Astrocyte (in vitro differentiated cells and primary cell): ENCODE measurements at regions not wholly inside any gene's neighbourhood (a gene's known extent, or its start where the extent isn't known, plus 50 kb on each side); places are given as distances from the start of the nearest gene placed in this dataset.

Experiments used
- DNase-seq: peaks from one replicate; pipeline ENCODE4 v3.0.0-alpha.2; 2010; ENCODE audit warnings: low read depth
- FAIRE-seq: peaks from 2 replicates; lab custom pipeline; 2011; peaks lifted over from hg19 to GRCh38; lab: Jason Lieb, UNC
- H2AFZ ChIP-seq: 2 replicates; pipeline ENCODE4 v1.6.0; 2012; ENCODE audit warnings: low read depth, low read length, inconsistent platforms
- H3K27ac ChIP-seq: 2 replicates; pipeline ENCODE4 v1.5.1; 2011; ENCODE audit warnings: low read depth, low read length, inconsistent platforms
- H3K27me3 ChIP-seq: 2 replicates; pipeline ENCODE4 v1.6.0; 2011; ENCODE audit warnings: low read length, inconsistent platforms; ENCODE audit not compliant: insufficient read depth
- H3K36me3 ChIP-seq: 2 replicates; pipeline ENCODE4 v1.5.1; 2011; ENCODE audit warnings: low read length, inconsistent platforms; ENCODE audit not compliant: insufficient read depth
- H3K4me1 ChIP-seq: 2 replicates; pipeline ENCODE4 v1.5.1; 2011; ENCODE audit warnings: low read length, inconsistent platforms; ENCODE audit not compliant: insufficient read depth
- H3K4me2 ChIP-seq: 2 replicates; pipeline ENCODE4 v1.6.0; 2012; ENCODE audit warnings: low read length, inconsistent platforms
- H3K4me3 ChIP-seq: 2 replicates; pipeline ENCODE4 v1.5.1; 2011; ENCODE audit warnings: low read depth, mild to moderate bottlenecking, low read length, inconsistent platforms; ENCODE audit not compliant: insufficient read depth
- H3K79me2 ChIP-seq: 2 replicates; pipeline ENCODE4 v1.6.0; 2012; ENCODE audit warnings: mild to moderate bottlenecking, low read length, inconsistent platforms; ENCODE audit not compliant: insufficient read depth
- H3K9ac ChIP-seq: 2 replicates; pipeline ENCODE4 v1.6.0; 2012; ENCODE audit warnings: mild to moderate bottlenecking, low read length, inconsistent platforms
- H3K9me3 ChIP-seq: 2 replicates; pipeline ENCODE4 v1.5.1; 2012; ENCODE audit warnings: low read depth, mild to moderate bottlenecking, low read length, inconsistent platforms; ENCODE audit not compliant: insufficient read depth
- H4K20me1 ChIP-seq: 2 replicates; pipeline ENCODE4 v1.6.0; 2012; ENCODE audit warnings: low read length, inconsistent platforms; ENCODE audit not compliant: insufficient read depth
- H3K27ac Mint-ChIP-seq: one replicate; pipeline ENCODE4 v1.8.0; 2021; ENCODE audit warnings: mild to moderate bottlenecking, mixed read lengths; ENCODE audit not compliant: unreplicated experiment
- H3K27me3 Mint-ChIP-seq: one replicate; pipeline ENCODE4 v1.8.0; 2021; ENCODE audit warnings: low read depth, mixed read lengths; ENCODE audit not compliant: unreplicated experiment
- H3K36me3 Mint-ChIP-seq: one replicate; pipeline ENCODE4 v1.8.0; 2021; ENCODE audit warnings: low read depth, mixed read lengths; ENCODE audit not compliant: unreplicated experiment
- H3K4me1 Mint-ChIP-seq: one replicate; pipeline ENCODE4 v1.8.0; 2021; ENCODE audit warnings: low read depth, mixed read lengths; ENCODE audit not compliant: unreplicated experiment
- H3K4me3 Mint-ChIP-seq: one replicate; pipeline ENCODE4 v1.8.0; 2021; ENCODE audit warnings: mild to moderate bottlenecking, moderate library complexity, mixed read lengths; ENCODE audit not compliant: unreplicated experiment
- H3K9me3 Mint-ChIP-seq: one replicate; pipeline ENCODE4 v1.8.0; 2021; ENCODE audit warnings: mild to moderate bottlenecking, mixed read lengths; ENCODE audit not compliant: unreplicated experiment
- EZH2 ChIP-seq: IDR thresholded peaks from 2 replicates; pipeline ENCODE4 v1.6.1; 2012; ENCODE audit warnings: mild to moderate bottlenecking, low read length, inconsistent platforms; ENCODE audit not compliant: insufficient read depth
- TF ChIP-seq, protein P1 (sequence below): IDR thresholded peaks from 2 replicates; pipeline ENCODE4 v1.5.1; 2011; ENCODE audit warnings: low read depth, mild to moderate bottlenecking, inconsistent platforms, low read length, moderate library complexity; ENCODE audit not compliant: insufficient read depth

DNA sequence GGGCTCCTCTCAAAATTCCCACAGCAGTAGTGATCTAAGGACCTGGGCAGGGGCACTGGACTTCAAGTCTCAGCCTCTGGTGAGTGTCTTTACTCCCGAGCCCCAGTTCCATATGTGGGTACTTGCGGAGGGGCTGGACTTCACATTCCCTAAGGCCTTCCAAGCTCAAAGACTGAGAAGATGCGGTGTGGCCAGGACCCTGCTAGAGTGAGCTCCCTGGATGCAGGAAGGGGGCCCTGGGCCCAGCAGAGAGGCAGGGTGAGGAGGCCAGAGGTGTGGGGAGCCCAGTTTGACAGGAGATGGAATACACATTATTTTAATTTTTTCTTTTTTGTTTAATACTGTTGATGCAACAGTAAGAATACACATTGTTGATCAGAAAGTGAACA lies 83.7 kb downstream of the IGLL1 start:
- Histone ChIP-seq H3K4me1 (no peaks in the 10 kb centered on the region), H3K36me3 (no peaks in the 10 kb centered on the region), H3K4me3 (no peak overlapping the region), H4K20me1 (no peaks in the 10 kb centered on the region), H3K27ac (no peak overlapping the region), H3K9ac (no peak overlapping the region), H3K27me3 (peaks cover 4% of the 10 kb centered on the region), H3K4me2 (no peak overlapping the region), H3K9me3 (no peaks in the 10 kb centered on the region), H3K79me2 (no peaks in the 10 kb centered on the region), H2AFZ (no peak overlapping the region)
- TF ChIP-seq, protein P1, sequence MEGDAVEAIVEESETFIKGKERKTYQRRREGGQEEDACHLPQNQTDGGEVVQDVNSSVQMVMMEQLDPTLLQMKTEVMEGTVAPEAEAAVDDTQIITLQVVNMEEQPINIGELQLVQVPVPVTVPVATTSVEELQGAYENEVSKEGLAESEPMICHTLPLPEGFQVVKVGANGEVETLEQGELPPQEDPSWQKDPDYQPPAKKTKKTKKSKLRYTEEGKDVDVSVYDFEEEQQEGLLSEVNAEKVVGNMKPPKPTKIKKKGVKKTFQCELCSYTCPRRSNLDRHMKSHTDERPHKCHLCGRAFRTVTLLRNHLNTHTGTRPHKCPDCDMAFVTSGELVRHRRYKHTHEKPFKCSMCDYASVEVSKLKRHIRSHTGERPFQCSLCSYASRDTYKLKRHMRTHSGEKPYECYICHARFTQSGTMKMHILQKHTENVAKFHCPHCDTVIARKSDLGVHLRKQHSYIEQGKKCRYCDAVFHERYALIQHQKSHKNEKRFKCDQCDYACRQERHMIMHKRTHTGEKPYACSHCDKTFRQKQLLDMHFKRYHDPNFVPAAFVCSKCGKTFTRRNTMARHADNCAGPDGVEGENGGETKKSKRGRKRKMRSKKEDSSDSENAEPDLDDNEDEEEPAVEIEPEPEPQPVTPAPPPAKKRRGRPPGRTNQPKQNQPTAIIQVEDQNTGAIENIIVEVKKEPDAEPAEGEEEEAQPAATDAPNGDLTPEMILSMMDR = no peak
- TF ChIP-seq EZH2 = no peak
- no peak overlapping the region for H3K4me3 Mint-ChIP-seq
- no peaks in the 10 kb centered on the region for H3K4me1 Mint-ChIP-seq
- DNase-seq (no peak), FAIRE-seq (no peak)
- H3K36me3 Mint-ChIP-seq = no peaks in the 10 kb centered on the region
- no peak overlapping the region for H3K27ac Mint-ChIP-seq
- peaks cover 40% of the 10 kb centered on the region for H3K27me3 Mint-ChIP-seq
- no peaks in the 10 kb centered on the region for H3K9me3 Mint-ChIP-seq

DNA sequence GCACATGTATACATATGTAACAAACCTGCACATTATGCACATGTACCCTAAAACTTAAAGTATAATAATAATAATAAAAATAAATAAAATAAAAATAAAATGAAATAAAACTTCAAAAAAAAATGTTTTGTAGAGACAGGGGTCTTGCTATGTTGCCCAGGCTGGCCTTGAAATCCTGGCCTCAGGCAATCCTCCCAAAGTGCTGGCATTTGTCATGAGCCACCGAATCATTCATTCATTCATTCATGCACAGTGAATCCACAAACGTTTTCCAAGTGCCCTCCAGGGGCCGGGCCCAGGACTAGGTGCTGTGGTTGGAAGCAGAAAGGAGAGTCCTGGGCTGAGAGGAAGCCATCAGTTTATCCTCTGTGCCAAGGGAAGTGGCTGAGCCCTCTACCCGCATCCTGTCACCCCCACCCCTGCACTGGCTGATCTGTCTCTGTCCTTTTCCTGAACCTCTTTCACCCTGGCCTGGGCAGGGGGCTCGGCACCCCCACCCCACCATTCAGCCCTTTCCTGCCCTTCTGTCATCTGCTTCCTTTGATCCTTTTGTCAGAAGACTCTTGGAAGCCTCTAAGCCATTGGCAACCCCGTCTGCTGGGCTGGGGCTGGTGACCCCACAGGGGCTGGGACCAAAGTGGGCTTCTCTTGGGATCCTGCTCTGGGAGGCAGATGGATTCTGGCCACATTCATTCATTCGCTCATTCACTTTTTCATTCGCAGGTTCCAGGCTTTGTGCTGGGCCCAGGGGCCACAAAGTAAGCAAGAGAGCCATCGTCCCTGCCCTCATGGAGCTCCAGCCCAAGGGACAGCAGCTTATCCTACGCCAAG lies 84.3 kb downstream of the IGLL1 start:
- Histone ChIP-seq H4K20me1 (no peaks in the 10 kb centered on the region), H3K4me2 (no peak overlapping the region), H3K9me3 (no peaks in the 10 kb centered on the region), H2AFZ (no peak overlapping the region), H3K4me1 (no peaks in the 10 kb centered on the region), H3K79me2 (no peaks in the 10 kb centered on the region), H3K27me3 (peaks cover 4% of the 10 kb centered on the region), H3K36me3 (no peaks in the 10 kb centered on the region), H3K27ac (no peak overlapping the region), H3K9ac (no peak overlapping the region), H3K4me3 (no peak overlapping the region)
- Mint-ChIP-seq H3K9me3 (no peaks in the 10 kb centered on the region), H3K4me3 (no peak overlapping the region), H3K4me1 (no peaks in the 10 kb centered on the region), H3K36me3 (no peaks in the 10 kb centered on the region), H3K27ac (no peak overlapping the region), H3K27me3 (peaks cover 38% of the 10 kb centered on the region)
- no peak for FAIRE-seq
- TF ChIP-seq EZH2 = no peak
- TF ChIP-seq, protein P1 = no peak
- no peak for DNase-seq

GRCh38 chr22:23494930-23495266 lies 85.2 kb downstream of the IGLL1 start:
- Histone ChIP-seq H3K79me2 (no peaks in the 10 kb centered on the region), H3K4me1 (no peaks in the 10 kb centered on the region), H3K4me2 (no peak overlapping the region), H3K27ac (no peak overlapping the region), H3K36me3 (no peaks in the 10 kb centered on the region), H4K20me1 (no peaks in the 10 kb centered on the region), H3K9me3 (no peaks in the 10 kb centered on the region), H3K27me3 (peaks cover 3% of the 10 kb centered on the region), H2AFZ (no peak overlapping the region), H3K4me3 (no peak overlapping the region), H3K9ac (no peak overlapping the region)
- DNase-seq (no peak), FAIRE-seq (no peak)
- TF ChIP-seq, protein P1 = no peak
- TF ChIP-seq EZH2 = no peak
- Mint-ChIP-seq H3K36me3 (no peaks in the 10 kb centered on the region), H3K4me1 (no peaks in the 10 kb centered on the region), H3K27ac (no peak overlapping the region), H3K9me3 (no peaks in the 10 kb centered on the region), H3K4me3 (no peak overlapping the region), H3K27me3 (peaks cover 29% of the 10 kb centered on the region)
